ENCODE measurements at regions not wholly inside any gene's neighbourhood (a gene's known extent, or its start where the extent isn't known, plus 50 kb on each side); places are given as distances from the start of the nearest gene placed in this dataset.

GRCh38 chr16:64292161-64292560, 829.7 kb downstream of the CDH11 start:
- Histone ChIP-seq H3K4me3 (no peak overlapping the region), H3K27ac (no peak overlapping the region), H3K4me1 (no peaks in the 10 kb centered on the region), H3K36me3 (no peaks in the 10 kb centered on the region), H3K9me3 (no peaks in the 10 kb centered on the region), H3K27me3 (no peaks in the 10 kb centered on the region)
- no peak for TF ChIP-seq CTCF (IDR thresholded peaks at IDR 0.05)
- no peak for DNase-seq (ENCODE audit: low spot score in 2 of 2)
- intact Hi-C loops (cut with DNase I) = no loop called here

GRCh38 chr16:64290461-64290860, 831.4 kb downstream of the CDH11 start:
- no peak for DNase-seq (ENCODE audit: low spot score in 2 of 2)
- Histone ChIP-seq H3K4me3 (no peak overlapping the region), H3K36me3 (no peaks in the 10 kb centered on the region), H3K27ac (no peak overlapping the region), H3K27me3 (no peaks in the 10 kb centered on the region), H3K9me3 (no peaks in the 10 kb centered on the region), H3K4me1 (no peaks in the 10 kb centered on the region)
- TF ChIP-seq CTCF (IDR thresholded peaks at IDR 0.05) = no peak
- intact Hi-C loops (cut with DNase I) = no loop called here

GRCh38 chr16:64287655-64288528, 834.0 kb downstream of the CDH11 start:
- no peak for DNase-seq (ENCODE audit: low spot score in 2 of 2)
- no peaks in the 10 kb centered on the region for H3K36me3 ChIP-seq
- no peak overlapping the region for H3K27ac ChIP-seq
- H3K27me3 ChIP-seq = no peaks in the 10 kb centered on the region
- no peak for TF ChIP-seq CTCF (IDR thresholded peaks at IDR 0.05)
- intact Hi-C loops (cut with DNase I) = no loop called here
- H3K4me3 ChIP-seq = no peak overlapping the region
- H3K9me3 ChIP-seq = peaks cover 0 to 9% of the 10 kb centered on the region in 2 donors
- no peaks in the 10 kb centered on the region for H3K4me1 ChIP-seq

- Histone ChIP-seq H3K36me3 (no peaks in the 10 kb centered on the region), H3K4me1 (no peaks in the 10 kb centered on the region), H3K4me3 (no peak overlapping the region), H3K27ac (no peak overlapping the region), H3K9me3 (peaks cover 0 to 9% of the 10 kb centered on the region in 2 donors), H3K27me3 (no peaks in the 10 kb centered on the region)
- TF ChIP-seq CTCF (IDR thresholded peaks at IDR 0.05) = no peak
- DNase-seq (ENCODE audit: low spot score in 2 of 2) = no peak
- intact Hi-C loops (cut with DNase I) = no loop called here
Measured at GRCh38 chr16:64282181-64282580, 839.7 kb downstream of the CDH11 start.

GRCh38 chr16:64280317-64280716, 841.5 kb downstream of the CDH11 start:
- Histone ChIP-seq H3K36me3 (no peaks in the 10 kb centered on the region), H3K27ac (no peak overlapping the region), H3K9me3 (peaks cover 0 to 9% of the 10 kb centered on the region in 2 donors), H3K4me3 (no peak overlapping the region), H3K27me3 (no peaks in the 10 kb centered on the region), H3K4me1 (no peaks in the 10 kb centered on the region)
- intact Hi-C loops (cut with DNase I) = no loop called here
- no peak for DNase-seq (ENCODE audit: low spot score in 2 of 2)
- no peak for TF ChIP-seq CTCF (IDR thresholded peaks at IDR 0.05)

Measured in ascending aorta (tissue), 2 donors.